Heart left ventricle (tissue), 13 donors: ENCODE measurements at regions not wholly inside any gene's neighbourhood (a gene's known extent, or its start where the extent isn't known, plus 50 kb on each side); places are given as distances from the start of the nearest gene placed in this dataset.
"Not testable (repeated sequence)": the region's sequence is repeated elsewhere in the genome, so short reads cannot be mapped to it uniquely, and the experiment has no call there.

ENCODE experiments used
- CTCF ChIP-seq, 12 donors: fragments of 200-600 bp; sonication (generic) in 4 of 12; IDR thresholded peaks; one replicate each; pipeline versions ENCODE4 v1.5.0 to v1.8.0; 2018 to 2022; ENCODE audit warnings: antibody characterized with exemption in 12 of 12, mild to moderate bottlenecking in 5 of 12
- POLR2A ChIP-seq, 2 donors: fragments of 450-650 bp; IDR thresholded peaks; one replicate each; pipeline ENCODE4 v1.6.1; 2017; ENCODE audit warnings: antibody characterized with exemption in 2 of 2, mild to moderate bottlenecking in 2 of 2, moderate library complexity in 2 of 2
- donor health status: ischemic (EF 13 %, LVEDD 7.1; RV severe dilation, severe dysfunction).
- donor health status: DM: no; HTN: yes; CAD: no.
- donor health status: DM: no; HTN: no; CAD: no.
- donor health status: ischemic (EF 25% LVEDD 6.9; RV normal size, moderate dysfunction).
- donor health status: ischemic (EF 25% LVEDD 5.7; RV mildly dilated, moderate dysfunction).
- donor health status: ischemic (EF 35%, LVEDD 5.7; RV mildly dilated, moderate dysfunction).
- donor health status: nonischemic (EF 11% LVEDD 7.7; RV severe dilation, severe dysfunction).
- donor health status: DM: yes; HTN: yes; CAD: no.
- donor health status: PGD.
- donor health status: ischemic (EF 29% LVEDD 5.4; RV normal size, mild dysfunction).
- donor health status: nonischemic (EF 23%, LVEDD 6.1; RV moderate dilation, normal function).

- not testable (repeated sequence) for TF ChIP-seq CTCF, POLR2A (IDR thresholded peaks at IDR 0.05)
Observed at GRCh38 chr10:61037261-61037830, 93.4 kb upstream of the RHOBTB1 start.
